ENCODE measurements at regions not wholly inside any gene's neighbourhood (a gene's known extent, or its start where the extent isn't known, plus 50 kb on each side); places are given as distances from the start of the nearest gene placed in this dataset.
"Not testable (repeated sequence)": the region's sequence is repeated elsewhere in the genome, so short reads cannot be mapped to it uniquely, and the experiment has no call there.

GRCh38 chr13:74264333-74264732, 130.1 kb upstream of the KLF12 start:
- DNase-seq = no peak

GRCh38 chr13:74260420-74260819, 126.2 kb upstream of the KLF12 start:
- DNase-seq = not testable (repeated sequence)

- no peak for DNase-seq
These were observed 125.4 kb upstream of the KLF12 start for GRCh38 chr13:74259641-74260040.

GRCh38 chr13:74258961-74259360, 124.8 kb upstream of the KLF12 start:
- peak; percentile 80 for DNase-seq

DNA sequence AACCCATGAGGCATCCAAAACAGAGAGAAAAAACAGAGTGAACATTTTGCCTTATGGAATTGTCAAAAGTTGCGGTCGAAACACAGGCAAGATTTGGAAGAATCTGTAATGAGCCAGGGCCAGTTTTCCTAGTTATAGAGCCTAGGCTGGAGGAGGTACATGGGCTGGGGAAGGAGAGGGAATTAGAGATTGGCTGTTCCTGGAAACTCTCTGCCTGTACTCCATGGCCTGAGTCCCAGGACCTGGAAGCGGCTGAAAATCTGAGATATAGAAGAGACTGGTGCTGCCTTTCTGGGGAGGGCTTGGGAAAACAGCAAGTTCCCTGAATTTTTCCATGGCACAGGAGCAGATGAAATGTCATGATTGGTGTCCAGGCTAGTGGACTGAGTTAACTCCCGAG, 122.8 kb upstream of the KLF12 start:
- no peak for DNase-seq

DNA sequence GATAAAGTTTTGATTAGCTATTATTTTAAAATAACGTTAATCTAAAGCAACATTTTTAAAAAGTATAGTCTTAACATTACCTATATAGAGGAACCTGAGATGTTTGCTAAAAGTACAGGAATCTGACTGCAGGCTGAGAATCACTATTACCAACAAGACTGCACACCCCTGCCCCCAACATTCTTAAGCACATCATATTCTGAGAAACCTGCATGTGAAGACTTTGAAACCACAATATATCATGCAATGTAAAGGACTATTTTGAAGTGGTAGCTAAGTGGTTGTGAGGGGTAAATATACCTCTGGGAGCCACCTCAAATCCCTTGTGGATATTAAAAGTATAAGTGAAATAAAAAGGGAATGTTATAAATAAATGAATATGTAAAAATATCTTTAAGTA, 119.0 kb upstream of the KLF12 start:
- no peak for DNase-seq

GRCh38 chr13:74251778-74252519, 117.7 kb upstream of the KLF12 start:
- DNase-seq = no peak

- DNase-seq = no peak
These were observed 116.6 kb upstream of the KLF12 start for GRCh38 chr13:74250738-74251190.

- no peak for DNase-seq
These were observed 114.3 kb upstream of the KLF12 start for GRCh38 chr13:74248477-74248876.

DNA sequence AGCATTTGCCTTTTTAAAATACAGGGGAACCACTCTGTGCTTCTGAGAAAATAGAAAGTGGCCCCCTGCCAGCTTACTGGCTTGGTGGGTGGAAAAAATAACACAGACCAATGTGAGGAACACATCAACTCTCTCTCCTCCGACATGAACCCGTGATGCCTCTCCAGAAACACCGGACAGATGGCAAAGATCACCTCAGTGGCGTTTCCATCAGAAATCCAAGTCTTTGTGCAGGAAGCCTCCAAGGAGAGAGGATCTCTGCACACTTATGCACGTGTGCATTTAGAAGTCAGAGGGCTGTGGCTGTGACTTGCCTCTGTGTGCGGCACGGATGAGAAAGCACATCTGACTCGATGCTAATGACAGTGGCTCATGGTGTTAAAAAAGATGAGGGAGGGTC, 112.3 kb upstream of the KLF12 start:
- peak; percentile 44 for DNase-seq

GRCh38 chr13:74243637-74244526, 109.7 kb upstream of the KLF12 start:
- no peak for DNase-seq

DNA sequence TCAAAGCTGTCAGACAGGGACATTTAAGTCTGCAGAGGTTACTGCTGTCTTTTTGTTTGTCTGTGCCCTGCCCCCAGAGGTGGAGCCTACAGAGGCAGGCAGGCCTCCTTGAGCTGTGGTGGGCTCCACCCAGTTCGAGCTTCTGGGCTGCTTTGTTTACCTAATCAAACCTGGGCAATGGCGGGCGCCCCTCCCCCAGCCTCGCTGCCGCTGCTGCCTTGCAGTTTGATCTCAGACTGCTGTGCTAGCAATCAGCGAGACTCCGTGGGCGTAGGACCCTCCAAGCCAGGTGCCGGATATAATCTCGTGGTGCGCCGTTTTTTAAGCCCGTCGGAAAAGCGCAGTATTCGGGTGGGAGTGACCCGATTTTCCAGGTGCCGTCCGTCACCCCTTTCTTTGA, 107.1 kb upstream of the KLF12 start:
- DNase-seq = not testable (repeated sequence)

DNA sequence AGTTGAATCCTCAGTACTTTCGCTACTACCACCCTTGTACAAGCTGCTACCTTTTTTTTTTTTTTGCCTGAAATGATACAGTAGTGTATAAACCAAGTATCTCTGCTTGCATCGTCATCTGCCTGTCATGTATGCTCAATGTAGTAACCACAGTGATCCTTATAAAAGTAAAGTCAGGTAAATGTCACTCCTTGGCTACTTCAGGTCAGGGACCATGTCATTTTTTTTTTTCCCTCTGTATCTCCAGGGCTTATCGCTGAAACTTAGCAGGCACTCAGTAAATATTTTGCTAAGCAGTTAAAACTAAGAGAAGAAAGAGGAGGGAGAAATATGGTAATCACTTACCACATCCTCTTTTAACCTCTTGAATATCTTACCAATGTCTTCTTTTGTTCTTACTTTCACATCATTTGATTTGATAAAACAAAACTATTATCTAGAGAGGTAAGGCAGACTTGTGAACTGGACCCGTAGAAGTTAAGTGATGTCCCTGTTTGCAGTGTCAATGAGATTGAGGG, 96.8 kb upstream of the KLF12 start:
- DNase-seq = no peak

DNA sequence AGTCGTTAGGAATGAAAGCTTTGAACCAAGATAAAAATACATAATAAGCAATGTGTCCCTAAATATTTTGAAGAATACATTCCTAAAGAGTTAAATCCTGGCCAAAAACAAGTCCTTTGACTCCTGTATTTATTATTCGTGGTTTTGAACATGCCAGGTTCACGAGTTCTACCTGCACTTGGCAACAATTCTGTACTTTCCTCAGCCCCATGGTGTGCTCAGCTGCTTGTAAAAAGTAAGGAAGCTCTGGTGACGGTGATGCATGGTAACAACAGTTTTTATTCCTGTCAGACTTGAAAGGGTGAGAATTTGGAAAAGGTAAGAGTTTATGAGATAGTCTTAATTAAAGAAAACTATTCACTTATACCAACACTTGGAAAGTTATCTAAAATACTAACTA, 95.0 kb upstream of the KLF12 start:
- DNase-seq = no peak

DNA sequence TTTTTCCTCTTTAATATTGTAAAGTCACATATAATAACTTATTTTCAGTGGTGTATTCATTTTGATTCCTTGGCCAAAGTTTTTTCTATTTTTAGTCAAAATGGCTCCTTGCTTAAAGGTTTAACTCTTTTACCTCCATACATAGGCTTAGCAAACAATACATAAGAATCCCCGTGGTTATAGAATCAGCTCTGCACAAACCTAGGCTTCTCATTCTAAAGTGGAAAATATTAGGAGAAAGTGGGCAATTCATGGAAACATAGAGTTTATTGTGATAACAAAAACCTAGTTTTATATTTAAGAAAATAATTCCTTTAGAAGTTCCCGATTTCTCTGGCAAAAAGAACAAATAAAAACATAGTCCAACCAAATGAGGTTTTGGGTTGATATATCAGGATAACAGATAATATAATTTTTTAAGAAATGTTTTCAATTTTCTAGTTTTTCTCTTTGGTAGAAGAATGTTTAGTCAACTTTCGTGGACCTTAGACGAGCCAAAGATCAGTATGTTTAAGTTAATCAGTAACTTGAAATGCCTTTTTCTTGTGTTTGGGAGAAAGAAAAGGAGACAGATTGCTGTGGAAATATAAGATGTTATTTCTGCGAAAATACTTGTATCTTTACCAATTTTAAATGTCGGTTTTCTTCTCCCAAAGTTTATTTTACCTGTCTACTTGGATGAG, 93.4 kb upstream of the KLF12 start:
- no peak for DNase-seq

- DNase-seq = no peak
These were observed 92.7 kb upstream of the KLF12 start for GRCh38 chr13:74226791-74227475.

GRCh38 chr13:74221752-74222151, 87.5 kb upstream of the KLF12 start:
- no peak for DNase-seq

- no peak for DNase-seq
These were observed 85.4 kb upstream of the KLF12 start for GRCh38 chr13:74219566-74219965.

DNA sequence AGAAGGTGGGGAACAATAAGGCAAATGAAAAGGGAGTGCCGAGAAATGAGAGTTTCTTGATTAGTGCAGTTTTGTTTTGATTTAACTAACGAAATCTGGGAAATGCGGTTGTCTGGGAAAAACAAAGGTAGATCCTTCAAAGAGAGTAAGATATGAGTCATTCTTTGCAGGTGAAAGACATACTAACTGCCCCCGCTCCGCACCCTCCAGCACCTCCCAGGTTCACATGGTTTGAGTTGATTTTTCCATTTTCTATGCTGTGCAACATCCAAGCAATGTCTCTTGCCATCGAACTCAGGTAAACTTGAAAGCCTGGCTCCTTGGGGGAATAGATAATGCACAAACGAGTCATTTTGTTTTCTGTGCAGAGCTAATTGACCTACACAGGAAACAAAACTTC, 84.1 kb upstream of the KLF12 start:
- DNase-seq = no peak

DNA sequence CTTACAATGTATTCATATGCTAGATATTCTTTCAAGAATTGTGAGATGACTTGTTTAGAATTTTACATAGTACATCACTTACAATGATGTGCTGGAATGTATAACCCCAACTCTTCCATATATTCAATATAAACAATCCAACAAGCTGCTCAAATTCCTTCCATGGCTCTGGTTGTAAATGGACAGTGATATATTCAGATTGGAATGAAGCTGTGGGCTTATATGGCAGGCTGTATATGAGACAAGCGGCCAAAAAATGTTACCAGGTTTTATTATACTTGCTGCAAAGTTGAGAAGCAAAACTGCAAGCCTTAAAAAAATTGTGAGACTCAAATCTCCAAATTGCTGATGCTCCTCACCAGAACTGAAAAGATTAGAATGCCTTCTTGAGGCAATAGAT, 83.6 kb upstream of the KLF12 start:
- no peak for DNase-seq

DNA sequence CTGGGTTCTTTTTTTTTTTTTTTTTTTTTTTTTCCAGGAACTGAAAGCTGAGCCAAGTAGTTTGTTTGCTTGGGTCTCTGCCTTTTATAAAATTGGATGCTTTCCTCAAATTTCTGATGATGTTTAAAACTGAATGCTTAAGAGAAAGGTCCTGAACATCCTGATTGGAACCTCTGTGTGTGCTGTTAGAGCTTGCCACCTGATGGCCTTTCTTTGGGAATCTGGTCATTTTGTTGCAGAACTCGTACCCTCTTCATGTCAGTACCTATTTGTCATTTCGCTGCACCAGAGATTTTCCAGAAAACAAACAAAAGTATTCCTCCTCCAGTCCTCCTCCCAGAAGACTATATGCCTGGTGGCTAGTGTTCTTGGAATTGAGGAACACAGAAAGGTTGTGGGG, 81.2 kb upstream of the KLF12 start:
- DNase-seq = no peak

- DNase-seq = no peak
These were observed 80.1 kb upstream of the KLF12 start for GRCh38 chr13:74214321-74214720.

Measured in NCI-H1694 (cell line).